ENCODE measurements at regions not wholly inside any gene's neighbourhood (a gene's known extent, or its start where the extent isn't known, plus 50 kb on each side); places are given as distances from the start of the nearest gene placed in this dataset.
"Not testable (repeated sequence)": the region's sequence is repeated elsewhere in the genome, so short reads cannot be mapped to it uniquely, and the experiment has no call there.

- H2AFZ ChIP-seq (ENCODE audit: low read depth): no peak overlapping the region
- no peaks in the 10 kb centered on the region for H3K4me1 ChIP-seq (ENCODE audit: control insufficient read depth in 1 of 2, insufficient read depth in 2 of 2, low read depth in 1 of 2, low read length in 1 of 2)
- H3K9me3 ChIP-seq: no peaks in the 10 kb centered on the region
- ChIA-PET POLR2A (no interaction called here), CTCF (no interaction called here)
- WGBS (ENCODE audit: low lambda C conversion rate): 21% methylated on average over 7 of the region's 7 CpGs
- no peaks in the 10 kb centered on the region for H3K79me2 ChIP-seq (ENCODE audit: insufficient read depth)
- H3K9me2 ChIP-seq: no peaks in the 10 kb centered on the region
- no peak for DNase-seq
- H3K27ac ChIP-seq (ENCODE audit: low read depth in 2 of 2, low read length in 1 of 2): no peak overlapping the region
- H3F3A ChIP-seq (replicated peaks; ENCODE audit: insufficient read depth): no peaks in the 10 kb centered on the region
- no peaks in the 10 kb centered on the region for H3K27me3 ChIP-seq (ENCODE audit: insufficient read depth)
- no peaks in the 10 kb centered on the region for H3K36me3 ChIP-seq (replicated peaks in 1 of 2; ENCODE audit: control insufficient read depth in 1 of 2, insufficient read depth in 2 of 2, low read length in 1 of 2)
- no peak overlapping the region for H3K9ac ChIP-seq
- no peak overlapping the region for H3K4me2 ChIP-seq
- TF ChIP-seq MAX (IDR thresholded peaks at IDR 0.05; ENCODE audit: low read depth): no peak
- TF ChIP-seq FOSL2 (IDR thresholded peaks at IDR 0.05; ENCODE audit: borderline replicate concordance, low read depth): no peak
- no peak for TF ChIP-seq RAD21 (IDR thresholded peaks at IDR 0.05; ENCODE audit: low read length)
- no peak for TF ChIP-seq EZH2phosphoT487 (IDR thresholded peaks at IDR 0.05; ENCODE audit: borderline replicate concordance, low read depth)
- no peaks in the 10 kb centered on the region for H4K20me1 ChIP-seq (ENCODE audit: insufficient read depth)
- no peak overlapping the region for H3K4me3 ChIP-seq (ENCODE audit: low read depth in 2 of 2, low read length in 1 of 2)
These were observed 134.8 kb downstream of the ADCYAP1 start for GRCh38 chr18:1039421-1039820.

DNA sequence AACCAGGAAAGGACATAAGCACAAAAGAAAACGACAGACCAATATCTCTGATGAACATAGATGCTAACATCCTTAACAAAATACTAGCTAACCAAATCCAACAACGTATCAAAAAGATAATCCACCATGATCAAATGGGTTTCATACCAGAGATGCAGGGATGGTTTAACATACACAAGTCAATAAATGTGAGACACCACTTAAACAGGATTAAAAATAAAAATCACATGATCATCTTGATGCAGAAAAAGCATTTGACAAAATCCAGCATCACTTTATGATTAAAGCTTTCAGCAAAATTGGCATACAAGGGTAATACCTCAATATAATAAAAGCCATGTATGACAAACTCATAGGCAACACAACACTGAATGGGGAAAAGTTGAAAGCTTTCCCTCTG lies 138.4 kb downstream of the ADCYAP1 start:
- H3F3A ChIP-seq (replicated peaks; ENCODE audit: insufficient read depth); H4K20me1 ChIP-seq (ENCODE audit: insufficient read depth); H3K4me3 ChIP-seq (ENCODE audit: low read depth in 2 of 2, low read length in 1 of 2); H3K9ac ChIP-seq; H3K4me1 ChIP-seq (ENCODE audit: control insufficient read depth in 1 of 2, insufficient read depth in 2 of 2, low read depth in 1 of 2, low read length in 1 of 2); H3K27me3 ChIP-seq (ENCODE audit: insufficient read depth); H2AFZ ChIP-seq (ENCODE audit: low read depth); H3K79me2 ChIP-seq (ENCODE audit: insufficient read depth); H3K9me2 ChIP-seq; H3K36me3 ChIP-seq (replicated peaks in 1 of 2; ENCODE audit: control insufficient read depth in 1 of 2, insufficient read depth in 2 of 2, low read length in 1 of 2); CTCF ChIA-PET; H3K9me3 ChIP-seq; DNase-seq; POLR2A ChIA-PET; H3K27ac ChIP-seq (ENCODE audit: low read depth in 2 of 2, low read length in 1 of 2); H3K4me2 ChIP-seq: not testable (repeated sequence)
- WGBS (ENCODE audit: low lambda C conversion rate): 0% methylated on average over 2 of the region's 2 CpGs

GRCh38 chr18:1045658-1046057 lies 141.0 kb downstream of the ADCYAP1 start:
- Histone ChIP-seq H3K36me3 (replicated peaks in 1 of 2; ENCODE audit: control insufficient read depth in 1 of 2, insufficient read depth in 2 of 2, low read length in 1 of 2) (no peaks in the 10 kb centered on the region), H3K4me3 (ENCODE audit: low read depth in 2 of 2, low read length in 1 of 2) (no peak overlapping the region), H3K27ac (ENCODE audit: low read depth in 2 of 2, low read length in 1 of 2) (no peak overlapping the region), H2AFZ (ENCODE audit: low read depth) (no peak overlapping the region), H3K79me2 (ENCODE audit: insufficient read depth) (no peaks in the 10 kb centered on the region), H3K27me3 (ENCODE audit: insufficient read depth) (no peaks in the 10 kb centered on the region), H3F3A (replicated peaks; ENCODE audit: insufficient read depth) (no peaks in the 10 kb centered on the region), H3K4me1 (ENCODE audit: control insufficient read depth in 1 of 2, insufficient read depth in 2 of 2, low read depth in 1 of 2, low read length in 1 of 2) (no peaks in the 10 kb centered on the region), H3K9me3 (no peaks in the 10 kb centered on the region), H3K9ac (no peak overlapping the region), H3K4me2 (no peak overlapping the region), H3K9me2 (no peaks in the 10 kb centered on the region), H4K20me1 (ENCODE audit: insufficient read depth) (no peaks in the 10 kb centered on the region)
- TF ChIP-seq GATA2 (CRISPR knock-in tag; IDR thresholded peaks at IDR 0.05) (no peak), RFX5 (IDR thresholded peaks at IDR 0.05; ENCODE audit: low read length) (no peak), NRF1 (IDR thresholded peaks at IDR 0.05; ENCODE audit: low read depth, low read length) (no peak), NFIC (IDR thresholded peaks at IDR 0.05; ENCODE audit: borderline replicate concordance) (no peak), POLR2AphosphoS5 (IDR thresholded peaks at IDR 0.05; ENCODE audit: low read depth, low read length) (no peak), FOXM1 (IDR thresholded peaks at IDR 0.05; ENCODE audit: low read depth) (no peak)
- TF ChIP-seq, protein P1, sequence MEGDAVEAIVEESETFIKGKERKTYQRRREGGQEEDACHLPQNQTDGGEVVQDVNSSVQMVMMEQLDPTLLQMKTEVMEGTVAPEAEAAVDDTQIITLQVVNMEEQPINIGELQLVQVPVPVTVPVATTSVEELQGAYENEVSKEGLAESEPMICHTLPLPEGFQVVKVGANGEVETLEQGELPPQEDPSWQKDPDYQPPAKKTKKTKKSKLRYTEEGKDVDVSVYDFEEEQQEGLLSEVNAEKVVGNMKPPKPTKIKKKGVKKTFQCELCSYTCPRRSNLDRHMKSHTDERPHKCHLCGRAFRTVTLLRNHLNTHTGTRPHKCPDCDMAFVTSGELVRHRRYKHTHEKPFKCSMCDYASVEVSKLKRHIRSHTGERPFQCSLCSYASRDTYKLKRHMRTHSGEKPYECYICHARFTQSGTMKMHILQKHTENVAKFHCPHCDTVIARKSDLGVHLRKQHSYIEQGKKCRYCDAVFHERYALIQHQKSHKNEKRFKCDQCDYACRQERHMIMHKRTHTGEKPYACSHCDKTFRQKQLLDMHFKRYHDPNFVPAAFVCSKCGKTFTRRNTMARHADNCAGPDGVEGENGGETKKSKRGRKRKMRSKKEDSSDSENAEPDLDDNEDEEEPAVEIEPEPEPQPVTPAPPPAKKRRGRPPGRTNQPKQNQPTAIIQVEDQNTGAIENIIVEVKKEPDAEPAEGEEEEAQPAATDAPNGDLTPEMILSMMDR (IDR thresholded peaks at IDR 0.05): no peak
- TF ChIP-seq, protein P2, sequence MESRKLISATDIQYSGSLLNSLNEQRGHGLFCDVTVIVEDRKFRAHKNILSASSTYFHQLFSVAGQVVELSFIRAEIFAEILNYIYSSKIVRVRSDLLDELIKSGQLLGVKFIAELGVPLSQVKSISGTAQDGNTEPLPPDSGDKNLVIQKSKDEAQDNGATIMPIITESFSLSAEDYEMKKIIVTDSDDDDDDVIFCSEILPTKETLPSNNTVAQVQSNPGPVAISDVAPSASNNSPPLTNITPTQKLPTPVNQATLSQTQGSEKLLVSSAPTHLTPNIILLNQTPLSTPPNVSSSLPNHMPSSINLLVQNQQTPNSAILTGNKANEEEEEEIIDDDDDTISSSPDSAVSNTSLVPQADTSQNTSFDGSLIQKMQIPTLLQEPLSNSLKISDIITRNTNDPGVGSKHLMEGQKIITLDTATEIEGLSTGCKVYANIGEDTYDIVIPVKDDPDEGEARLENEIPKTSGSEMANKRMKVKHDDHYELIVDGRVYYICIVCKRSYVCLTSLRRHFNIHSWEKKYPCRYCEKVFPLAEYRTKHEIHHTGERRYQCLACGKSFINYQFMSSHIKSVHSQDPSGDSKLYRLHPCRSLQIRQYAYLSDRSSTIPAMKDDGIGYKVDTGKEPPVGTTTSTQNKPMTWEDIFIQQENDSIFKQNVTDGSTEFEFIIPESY (IDR thresholded peaks at IDR 0.05; ENCODE audit: borderline replicate concordance, low read depth): no peak
- TF ChIP-seq, protein P3, sequence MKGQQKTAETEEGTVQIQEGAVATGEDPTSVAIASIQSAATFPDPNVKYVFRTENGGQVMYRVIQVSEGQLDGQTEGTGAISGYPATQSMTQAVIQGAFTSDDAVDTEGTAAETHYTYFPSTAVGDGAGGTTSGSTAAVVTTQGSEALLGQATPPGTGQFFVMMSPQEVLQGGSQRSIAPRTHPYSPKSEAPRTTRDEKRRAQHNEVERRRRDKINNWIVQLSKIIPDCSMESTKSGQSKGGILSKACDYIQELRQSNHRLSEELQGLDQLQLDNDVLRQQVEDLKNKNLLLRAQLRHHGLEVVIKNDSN (IDR thresholded peaks at IDR 0.05; ENCODE audit: borderline replicate concordance, low read depth): no peak
- ChIA-PET CTCF (no interaction called here), POLR2A (no interaction called here)
- WGBS (ENCODE audit: low lambda C conversion rate): 5% methylated on average over 4 of the region's 4 CpGs
- no peak for DNase-seq

Measured in SK-N-SH (cell line).